Calu3 (cell line): ENCODE measurements at regions not wholly inside any gene's neighbourhood (a gene's known extent, or its start where the extent isn't known, plus 50 kb on each side); places are given as distances from the start of the nearest gene placed in this dataset.

Experiments used
- BruUV-seq: library from RNA; stranded (reverse); fragments of 400-500 nt; replicated peaks from 2 replicates; lab custom pipeline; 2021; lab: Mats Ljungman, UMichigan
- CTCF ChIA-PET: fragments of 300-600 bp; sonication (Branson Sonifier 250); formaldehyde crosslinking; loops from one replicate; lab custom pipeline; 2022; ENCODE audit warnings: antibody characterized with exemption; lab: Charles Lee
- DNase-seq: peaks from one replicate; pipeline ENCODE4 v3.0.0; 2022
- H3K27ac Mint-ChIP-seq: one replicate; pipeline ENCODE4 v1.8.0; 2022; ENCODE audit warnings: mixed read lengths; ENCODE audit not compliant: unreplicated experiment
- H3K27me3 Mint-ChIP-seq: one replicate; pipeline ENCODE4 v1.8.0; 2022; ENCODE audit warnings: mixed read lengths; ENCODE audit not compliant: unreplicated experiment
- H3K36me3 Mint-ChIP-seq: one replicate; pipeline ENCODE4 v1.8.0; 2022; ENCODE audit warnings: mild to moderate bottlenecking, moderate library complexity, mixed read lengths; ENCODE audit not compliant: insufficient read depth, unreplicated experiment
- H3K4me1 Mint-ChIP-seq: one replicate; pipeline ENCODE4 v1.8.0; 2022; ENCODE audit warnings: mild to moderate bottlenecking, low read depth, mixed read lengths; ENCODE audit not compliant: unreplicated experiment
- H3K4me3 Mint-ChIP-seq: one replicate; pipeline ENCODE4 v1.8.0; 2022; ENCODE audit warnings: mild to moderate bottlenecking, low read depth, moderate library complexity, mixed read lengths; ENCODE audit not compliant: unreplicated experiment
- H3K9me3 Mint-ChIP-seq: one replicate; pipeline ENCODE4 v1.8.0; 2022; ENCODE audit warnings: low read depth, mixed read lengths; ENCODE audit not compliant: unreplicated experiment
- intact Hi-C: fragments of 100-400 bp; cut with micrococcal nuclease; formaldehyde crosslinking; loops from one replicate; pipeline ENCODE4 v1.10.0; 2022; ENCODE audit not compliant: unreplicated experiment
- TF ChIP-seq, protein P1 (sequence below): fragments of 200-600 bp; IDR thresholded peaks from one replicate; pipeline ENCODE4 v1.8.0; 2022; ENCODE audit warnings: antibody characterized with exemption; ENCODE audit not compliant: unreplicated experiment

DNA sequence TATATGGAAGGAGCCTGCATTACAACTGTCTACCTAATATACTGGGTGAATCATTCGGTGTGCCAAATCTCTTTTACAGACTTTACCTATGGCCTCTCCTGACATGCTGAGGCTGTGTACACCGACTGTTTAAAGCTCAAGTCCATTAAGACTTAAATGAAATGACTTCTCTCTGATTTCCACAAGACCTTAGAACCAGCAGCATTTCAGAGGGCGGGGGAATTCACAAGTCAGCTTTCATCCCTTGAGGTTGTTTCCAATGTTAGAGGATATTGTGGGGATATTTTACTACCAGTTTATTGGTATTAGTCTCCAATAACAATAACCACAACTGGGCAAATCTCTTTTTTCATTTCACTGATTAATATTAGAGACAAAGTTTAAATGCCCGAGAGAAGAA lies 87.1 kb upstream of the IKZF1 start:
- intact Hi-C loops: no loop called here
- H3K4me1 Mint-ChIP-seq: no peaks in the 10 kb centered on the region
- CTCF ChIA-PET: no interaction called here
- no peaks in the 10 kb centered on the region for H3K36me3 Mint-ChIP-seq
- no peaks in the 10 kb centered on the region for H3K9me3 Mint-ChIP-seq
- H3K4me3 Mint-ChIP-seq: no peak overlapping the region
- TF ChIP-seq, protein P1, sequence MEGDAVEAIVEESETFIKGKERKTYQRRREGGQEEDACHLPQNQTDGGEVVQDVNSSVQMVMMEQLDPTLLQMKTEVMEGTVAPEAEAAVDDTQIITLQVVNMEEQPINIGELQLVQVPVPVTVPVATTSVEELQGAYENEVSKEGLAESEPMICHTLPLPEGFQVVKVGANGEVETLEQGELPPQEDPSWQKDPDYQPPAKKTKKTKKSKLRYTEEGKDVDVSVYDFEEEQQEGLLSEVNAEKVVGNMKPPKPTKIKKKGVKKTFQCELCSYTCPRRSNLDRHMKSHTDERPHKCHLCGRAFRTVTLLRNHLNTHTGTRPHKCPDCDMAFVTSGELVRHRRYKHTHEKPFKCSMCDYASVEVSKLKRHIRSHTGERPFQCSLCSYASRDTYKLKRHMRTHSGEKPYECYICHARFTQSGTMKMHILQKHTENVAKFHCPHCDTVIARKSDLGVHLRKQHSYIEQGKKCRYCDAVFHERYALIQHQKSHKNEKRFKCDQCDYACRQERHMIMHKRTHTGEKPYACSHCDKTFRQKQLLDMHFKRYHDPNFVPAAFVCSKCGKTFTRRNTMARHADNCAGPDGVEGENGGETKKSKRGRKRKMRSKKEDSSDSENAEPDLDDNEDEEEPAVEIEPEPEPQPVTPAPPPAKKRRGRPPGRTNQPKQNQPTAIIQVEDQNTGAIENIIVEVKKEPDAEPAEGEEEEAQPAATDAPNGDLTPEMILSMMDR: no peak
- H3K27ac Mint-ChIP-seq: no peak overlapping the region
- no peak for DNase-seq
- H3K27me3 Mint-ChIP-seq: peaks cover 79% of the 10 kb centered on the region
- no TSS peak for BruUV-seq

GRCh38 chr7:50216626-50217025 lies 87.9 kb upstream of the IKZF1 start:
- TF ChIP-seq, protein P1: no peak
- no peaks in the 10 kb centered on the region for H3K36me3 Mint-ChIP-seq
- CTCF ChIA-PET: no interaction called here
- H3K4me3 Mint-ChIP-seq: no peak overlapping the region
- H3K27ac Mint-ChIP-seq: no peak overlapping the region
- peaks cover 87% of the 10 kb centered on the region for H3K27me3 Mint-ChIP-seq
- intact Hi-C loops: no loop called here
- DNase-seq: no peak
- H3K4me1 Mint-ChIP-seq: no peaks in the 10 kb centered on the region
- H3K9me3 Mint-ChIP-seq: no peaks in the 10 kb centered on the region
- BruUV-seq: no TSS peak

- Mint-ChIP-seq H3K36me3 (no peaks in the 10 kb centered on the region), H3K27ac (no peak overlapping the region), H3K4me1 (no peaks in the 10 kb centered on the region), H3K27me3 (peaks cover 88% of the 10 kb centered on the region), H3K9me3 (no peaks in the 10 kb centered on the region), H3K4me3 (no peak overlapping the region)
- intact Hi-C loops: no loop called here
- BruUV-seq: no TSS peak
- CTCF ChIA-PET: no interaction called here
- no peak for DNase-seq
- TF ChIP-seq, protein P1: no peak
Measured at GRCh38 chr7:50214771-50215170, 89.7 kb upstream of the IKZF1 start.

GRCh38 chr7:50214126-50214670 lies 90.3 kb upstream of the IKZF1 start:
- DNase-seq: no peak
- no peak overlapping the region for H3K4me3 Mint-ChIP-seq
- no peaks in the 10 kb centered on the region for H3K4me1 Mint-ChIP-seq
- intact Hi-C loops: no loop called here
- no TSS peak for BruUV-seq
- TF ChIP-seq, protein P1: no peak
- H3K36me3 Mint-ChIP-seq: no peaks in the 10 kb centered on the region
- peaks cover 84% of the 10 kb centered on the region for H3K27me3 Mint-ChIP-seq
- H3K9me3 Mint-ChIP-seq: no peaks in the 10 kb centered on the region
- no peak overlapping the region for H3K27ac Mint-ChIP-seq
- CTCF ChIA-PET: no interaction called here
